GM19023 (cell line): ENCODE measurements at regions not wholly inside any gene's neighbourhood (a gene's known extent, or its start where the extent isn't known, plus 50 kb on each side); places are given as distances from the start of the nearest gene placed in this dataset.

Source experiments
- ATAC-seq: cut with Tn5 transposase; IDR thresholded peaks from one replicate; pipeline ENCODE4 v1.9.1; 2021; ENCODE audit warnings: mild to moderate bottlenecking, moderate library complexity; ENCODE audit not compliant: unreplicated experiment

- ATAC-seq: no peak
These were observed 1299.9 kb downstream of the FSCB start for GRCh38 chr14:43207189-43207588.

GRCh38 chr14:43204816-43205215 lies 1302.3 kb downstream of the FSCB start:
- no peak for ATAC-seq

DNA sequence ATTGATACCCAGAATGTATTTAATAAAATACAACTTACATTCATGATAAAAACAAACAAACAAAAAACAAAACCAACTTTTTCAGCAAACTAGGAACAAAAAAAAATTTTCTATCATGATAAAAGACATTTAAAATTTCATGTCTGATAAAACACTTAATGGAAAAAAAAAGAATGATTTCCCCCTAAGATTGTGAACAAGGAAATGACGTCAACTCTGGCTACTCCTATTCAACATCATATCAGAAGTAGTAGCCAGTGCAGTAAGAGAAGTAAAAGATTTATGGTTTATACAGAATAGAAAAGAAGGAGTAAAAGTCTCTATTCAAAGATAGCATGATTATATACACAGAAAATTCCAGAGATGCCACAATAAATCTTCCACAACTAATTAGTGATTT lies 1306.6 kb downstream of the FSCB start:
- ATAC-seq: no peak

GRCh38 chr14:43198465-43198864 lies 1308.6 kb downstream of the FSCB start:
- ATAC-seq: no peak

- ATAC-seq: no peak
These were observed 1322.5 kb downstream of the FSCB start for GRCh38 chr14:43184540-43184939.

- no peak for ATAC-seq
These were observed 1323.2 kb downstream of the FSCB start for GRCh38 chr14:43183916-43184315.

DNA sequence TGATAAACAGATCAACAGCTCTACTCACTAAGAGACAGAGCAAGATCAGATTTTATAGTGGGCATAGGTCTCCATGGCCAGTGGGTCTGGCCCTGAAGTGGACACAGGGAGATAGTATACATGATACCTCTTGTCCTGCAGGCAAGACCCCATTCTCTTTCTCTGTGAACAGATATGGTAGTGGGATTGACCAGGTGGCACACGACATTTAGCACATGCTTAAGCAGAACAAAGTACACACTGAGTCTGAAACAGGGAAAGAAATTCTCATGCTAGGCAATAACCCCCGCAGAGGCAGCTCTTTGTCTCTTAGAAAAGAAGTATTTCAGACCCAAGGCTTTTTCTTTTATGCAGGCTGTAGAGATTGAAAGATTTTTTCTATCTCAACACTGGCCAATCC lies 1331.2 kb downstream of the FSCB start:
- ATAC-seq: no peak

- ATAC-seq: no peak
These were observed 1334.1 kb downstream of the FSCB start for GRCh38 chr14:43172899-43173548.

DNA sequence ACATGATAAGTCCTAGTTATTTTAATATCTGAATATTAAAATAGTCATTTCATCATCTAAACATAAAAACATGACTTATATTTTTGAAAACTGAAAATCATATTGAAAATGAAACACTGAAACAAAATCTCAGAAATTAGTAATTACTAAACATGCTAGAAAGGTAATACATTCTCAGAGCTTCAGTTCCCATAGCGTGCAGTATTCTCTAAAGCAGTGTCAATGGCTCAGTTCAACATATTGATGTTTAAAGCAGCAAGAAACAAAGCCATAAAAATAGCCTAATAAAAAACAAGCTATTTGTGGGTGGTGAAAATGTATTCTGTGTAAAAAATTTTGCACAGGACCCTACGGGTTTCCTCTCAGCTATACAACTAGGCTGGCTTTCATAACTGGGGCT lies 1337.4 kb downstream of the FSCB start:
- no peak for ATAC-seq

GRCh38 chr14:43168371-43168925 lies 1338.6 kb downstream of the FSCB start:
- ATAC-seq: no peak

DNA sequence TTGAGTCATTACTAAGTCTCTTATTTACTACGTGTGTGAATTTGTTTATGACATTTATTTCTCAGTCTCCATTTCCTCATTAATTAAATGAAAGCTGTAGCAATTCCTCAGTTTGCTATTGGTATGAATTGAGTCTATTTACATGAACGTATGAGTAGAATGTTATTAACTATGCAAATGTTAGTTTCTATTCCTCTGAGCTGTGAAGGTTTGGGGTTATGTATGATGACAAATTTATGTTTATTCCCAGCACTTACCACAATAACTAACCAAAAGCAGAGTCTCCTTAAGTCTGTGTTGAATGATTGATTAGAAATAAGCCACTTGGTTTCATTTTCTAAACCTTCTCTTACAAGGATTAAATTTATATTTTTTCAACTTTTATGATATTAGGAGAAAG lies 1340.9 kb downstream of the FSCB start:
- peak; percentile 54 for ATAC-seq

DNA sequence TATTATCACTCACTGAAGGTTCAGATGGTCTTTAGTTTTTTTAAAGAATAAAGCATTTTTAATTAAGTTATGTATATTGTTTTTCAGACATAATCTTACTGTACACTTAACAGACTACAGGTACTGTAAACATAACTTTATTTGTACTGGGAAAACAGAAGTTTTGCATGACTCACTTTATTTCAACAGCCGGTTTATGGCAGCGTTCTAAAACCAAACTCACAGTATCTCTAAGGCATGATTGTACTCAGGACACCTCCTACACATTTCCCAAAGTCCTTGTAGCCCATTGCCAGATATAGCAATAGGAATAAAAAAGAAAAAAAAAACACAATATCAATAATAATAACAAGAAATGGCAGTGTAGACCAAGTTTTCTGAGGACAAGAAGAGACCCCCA lies 1341.4 kb downstream of the FSCB start:
- no peak for ATAC-seq

GRCh38 chr14:43161477-43161876 lies 1345.6 kb downstream of the FSCB start:
- no peak for ATAC-seq

DNA sequence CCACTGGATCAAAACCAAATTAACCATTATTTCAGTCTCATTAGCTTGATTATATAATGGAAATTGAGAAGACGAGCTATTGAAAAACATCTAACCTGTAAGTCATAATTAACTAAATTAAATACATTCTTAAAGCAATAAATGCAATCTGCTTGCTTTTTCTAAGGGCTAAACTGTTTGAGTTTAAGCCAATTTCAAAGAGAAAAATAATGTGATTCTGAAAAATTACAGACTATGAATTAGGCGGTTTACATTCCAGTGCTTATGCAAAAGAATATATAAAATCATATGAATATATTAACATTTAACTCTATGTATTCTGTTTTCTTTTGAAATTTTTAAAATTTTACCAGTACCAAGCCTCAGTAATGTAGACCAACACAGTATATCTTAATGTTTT lies 1349.4 kb downstream of the FSCB start:
- no peak for ATAC-seq

DNA sequence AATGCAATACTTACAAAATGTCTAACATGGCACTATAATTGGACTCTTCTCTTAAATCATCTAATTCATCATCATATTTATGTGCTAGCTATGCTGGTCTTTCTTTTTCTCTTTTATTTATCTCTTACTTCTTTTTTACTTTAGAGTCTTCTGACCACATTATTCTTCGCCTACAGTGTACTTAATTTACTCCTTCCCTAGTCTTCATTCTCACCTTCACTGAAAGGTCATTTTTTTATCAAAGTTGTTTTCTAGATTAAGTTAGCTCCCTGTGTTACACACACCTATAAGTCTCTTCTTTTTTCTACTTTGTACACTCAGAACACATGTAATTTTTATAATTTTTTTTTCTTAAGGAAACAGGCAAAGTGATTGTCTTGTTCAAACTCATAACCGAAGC lies 1351.2 kb downstream of the FSCB start:
- ATAC-seq: no peak

GRCh38 chr14:43155258-43155657 lies 1351.8 kb downstream of the FSCB start:
- ATAC-seq: no peak

DNA sequence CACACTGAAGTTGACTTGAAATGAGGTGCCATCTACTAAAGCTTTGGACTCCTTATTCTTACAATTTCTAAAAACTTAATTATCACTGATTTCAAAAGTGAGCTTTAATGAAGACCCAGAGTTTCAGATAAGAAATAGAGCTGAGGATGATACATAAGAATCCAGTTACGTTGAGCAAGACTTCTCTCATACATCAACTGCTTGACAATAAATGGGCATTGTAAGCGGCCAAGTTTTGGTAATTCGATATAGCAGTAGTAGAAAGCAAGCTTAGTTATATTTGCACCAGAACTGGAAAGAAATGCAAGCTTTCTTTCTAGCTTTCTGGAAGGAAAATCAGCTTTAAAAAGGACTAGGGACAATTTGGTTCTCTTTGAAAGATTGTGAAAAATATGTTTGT lies 1359.6 kb downstream of the FSCB start:
- ATAC-seq: no peak

GRCh38 chr14:43145361-43145760 lies 1361.7 kb downstream of the FSCB start:
- no peak for ATAC-seq

DNA sequence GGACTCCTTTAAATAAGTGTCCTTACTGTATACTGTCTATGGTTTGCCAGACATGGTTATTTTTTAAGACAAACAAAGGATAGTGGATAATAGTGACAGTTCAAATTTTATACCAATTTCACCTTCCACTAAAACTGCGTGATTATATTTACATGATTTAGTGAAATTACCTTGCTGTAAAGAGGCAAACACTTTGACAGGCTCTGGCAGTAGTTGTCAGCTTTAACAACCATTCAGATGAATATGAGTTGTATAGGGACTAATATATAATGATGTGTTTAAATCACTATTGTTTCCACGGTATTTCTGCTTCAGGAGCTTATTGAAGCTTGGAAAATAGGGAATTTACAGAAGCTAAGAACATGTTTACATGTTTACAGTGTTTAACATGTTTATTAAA lies 1364.0 kb downstream of the FSCB start:
- no peak for ATAC-seq

GRCh38 chr14:43141636-43142191 lies 1365.4 kb downstream of the FSCB start:
- ATAC-seq: no peak

DNA sequence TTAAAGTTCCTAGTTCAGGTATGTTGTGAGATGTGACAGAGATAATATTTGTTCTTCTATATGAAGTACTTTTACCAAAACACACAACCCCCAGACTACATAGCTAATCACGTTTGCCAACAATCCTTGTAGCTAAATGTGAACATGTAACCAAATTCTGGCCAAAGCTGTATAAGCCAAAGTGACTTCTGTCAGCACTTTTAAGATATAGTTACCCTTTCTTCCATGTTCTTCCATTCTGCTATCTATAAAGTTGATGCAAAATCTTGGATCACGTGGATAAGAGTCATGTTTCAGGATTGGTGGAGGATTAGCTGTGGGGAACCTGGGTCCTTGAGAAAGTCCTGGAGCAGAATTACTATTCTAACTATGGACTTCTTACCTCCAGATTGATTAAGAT lies 1366.6 kb downstream of the FSCB start:
- no peak for ATAC-seq

- ATAC-seq: no peak
These were observed 1371.1 kb downstream of the FSCB start for GRCh38 chr14:43135877-43136411.

DNA sequence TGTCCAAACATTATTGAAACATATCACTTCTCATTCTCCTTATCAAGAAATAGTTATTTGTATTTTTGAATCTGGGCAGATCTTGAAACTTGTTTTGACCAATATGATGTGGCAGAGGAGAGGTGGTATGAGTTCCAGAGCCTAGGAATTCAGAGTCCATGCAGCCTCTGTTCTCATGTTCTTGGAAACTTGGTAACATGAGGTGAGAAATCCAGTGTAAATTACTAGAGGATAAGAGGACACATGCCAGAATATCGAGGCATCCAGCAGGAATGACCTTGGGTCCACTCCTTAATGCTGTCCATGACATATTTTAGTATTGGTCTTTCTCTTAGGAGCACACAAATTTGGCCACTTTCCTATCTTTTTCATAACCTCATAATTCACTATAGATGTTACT lies 1374.6 kb downstream of the FSCB start:
- ATAC-seq: no peak
